ENCODE measurements at regions not wholly inside any gene's neighbourhood (a gene's known extent, or its start where the extent isn't known, plus 50 kb on each side); places are given as distances from the start of the nearest gene placed in this dataset.

DNA sequence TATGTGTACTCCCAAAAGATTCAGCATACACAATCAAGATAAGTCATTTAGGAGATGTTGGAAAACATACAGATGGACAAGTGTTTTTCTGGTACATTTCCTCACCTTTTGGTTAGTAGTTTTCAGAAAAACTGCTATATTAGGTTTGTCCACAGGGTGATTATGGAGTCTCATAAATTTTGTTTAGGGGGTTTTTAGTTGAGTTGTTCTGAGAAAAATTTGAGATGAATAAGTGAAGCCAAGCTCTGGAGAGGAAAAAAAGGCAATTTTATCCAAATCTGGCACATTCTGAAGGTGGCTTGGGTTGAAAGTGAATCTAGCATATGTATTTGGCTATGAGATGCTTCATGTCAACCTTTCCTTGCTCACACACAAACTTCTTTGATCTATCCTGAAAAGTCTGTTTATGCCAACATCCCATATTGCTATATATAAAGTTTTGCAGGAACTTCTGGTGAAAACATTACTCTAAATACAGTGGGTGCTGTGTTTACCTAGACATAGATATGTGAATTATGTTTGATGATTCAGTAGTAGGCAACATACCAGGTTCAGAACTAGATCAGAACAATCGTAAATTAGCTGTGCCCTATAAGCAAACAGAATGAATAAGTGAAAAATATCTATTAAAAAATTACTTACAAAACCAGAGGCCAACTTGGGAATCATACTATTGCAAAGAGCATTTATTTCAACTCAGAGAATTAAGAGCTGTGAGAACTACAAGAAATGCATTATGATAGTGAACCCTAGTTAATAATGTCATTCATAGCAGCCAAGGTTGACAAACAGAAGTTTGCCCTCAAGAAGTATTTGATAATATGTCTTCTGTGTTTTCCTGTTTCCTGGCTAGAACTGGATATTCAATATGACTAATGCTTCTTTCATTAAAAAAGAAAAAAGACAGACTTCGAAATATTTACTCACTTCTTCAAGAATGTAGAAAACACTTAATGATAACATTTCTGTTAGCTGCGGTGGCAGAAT lies 552.0 kb downstream of the IRS1 start:
- TF ChIP-seq GABPA (IDR thresholded peaks at IDR 0.05; ENCODE audit: low read depth) (no peak), POLR2AphosphoS5 (IDR thresholded peaks at IDR 0.05; ENCODE audit: low read depth) (no peak)
- TF ChIP-seq, protein P1, sequence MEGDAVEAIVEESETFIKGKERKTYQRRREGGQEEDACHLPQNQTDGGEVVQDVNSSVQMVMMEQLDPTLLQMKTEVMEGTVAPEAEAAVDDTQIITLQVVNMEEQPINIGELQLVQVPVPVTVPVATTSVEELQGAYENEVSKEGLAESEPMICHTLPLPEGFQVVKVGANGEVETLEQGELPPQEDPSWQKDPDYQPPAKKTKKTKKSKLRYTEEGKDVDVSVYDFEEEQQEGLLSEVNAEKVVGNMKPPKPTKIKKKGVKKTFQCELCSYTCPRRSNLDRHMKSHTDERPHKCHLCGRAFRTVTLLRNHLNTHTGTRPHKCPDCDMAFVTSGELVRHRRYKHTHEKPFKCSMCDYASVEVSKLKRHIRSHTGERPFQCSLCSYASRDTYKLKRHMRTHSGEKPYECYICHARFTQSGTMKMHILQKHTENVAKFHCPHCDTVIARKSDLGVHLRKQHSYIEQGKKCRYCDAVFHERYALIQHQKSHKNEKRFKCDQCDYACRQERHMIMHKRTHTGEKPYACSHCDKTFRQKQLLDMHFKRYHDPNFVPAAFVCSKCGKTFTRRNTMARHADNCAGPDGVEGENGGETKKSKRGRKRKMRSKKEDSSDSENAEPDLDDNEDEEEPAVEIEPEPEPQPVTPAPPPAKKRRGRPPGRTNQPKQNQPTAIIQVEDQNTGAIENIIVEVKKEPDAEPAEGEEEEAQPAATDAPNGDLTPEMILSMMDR (IDR thresholded peaks at IDR 0.05; ENCODE audit: insufficient read depth, low read length): no peak
- TF ChIP-seq, protein P2, sequence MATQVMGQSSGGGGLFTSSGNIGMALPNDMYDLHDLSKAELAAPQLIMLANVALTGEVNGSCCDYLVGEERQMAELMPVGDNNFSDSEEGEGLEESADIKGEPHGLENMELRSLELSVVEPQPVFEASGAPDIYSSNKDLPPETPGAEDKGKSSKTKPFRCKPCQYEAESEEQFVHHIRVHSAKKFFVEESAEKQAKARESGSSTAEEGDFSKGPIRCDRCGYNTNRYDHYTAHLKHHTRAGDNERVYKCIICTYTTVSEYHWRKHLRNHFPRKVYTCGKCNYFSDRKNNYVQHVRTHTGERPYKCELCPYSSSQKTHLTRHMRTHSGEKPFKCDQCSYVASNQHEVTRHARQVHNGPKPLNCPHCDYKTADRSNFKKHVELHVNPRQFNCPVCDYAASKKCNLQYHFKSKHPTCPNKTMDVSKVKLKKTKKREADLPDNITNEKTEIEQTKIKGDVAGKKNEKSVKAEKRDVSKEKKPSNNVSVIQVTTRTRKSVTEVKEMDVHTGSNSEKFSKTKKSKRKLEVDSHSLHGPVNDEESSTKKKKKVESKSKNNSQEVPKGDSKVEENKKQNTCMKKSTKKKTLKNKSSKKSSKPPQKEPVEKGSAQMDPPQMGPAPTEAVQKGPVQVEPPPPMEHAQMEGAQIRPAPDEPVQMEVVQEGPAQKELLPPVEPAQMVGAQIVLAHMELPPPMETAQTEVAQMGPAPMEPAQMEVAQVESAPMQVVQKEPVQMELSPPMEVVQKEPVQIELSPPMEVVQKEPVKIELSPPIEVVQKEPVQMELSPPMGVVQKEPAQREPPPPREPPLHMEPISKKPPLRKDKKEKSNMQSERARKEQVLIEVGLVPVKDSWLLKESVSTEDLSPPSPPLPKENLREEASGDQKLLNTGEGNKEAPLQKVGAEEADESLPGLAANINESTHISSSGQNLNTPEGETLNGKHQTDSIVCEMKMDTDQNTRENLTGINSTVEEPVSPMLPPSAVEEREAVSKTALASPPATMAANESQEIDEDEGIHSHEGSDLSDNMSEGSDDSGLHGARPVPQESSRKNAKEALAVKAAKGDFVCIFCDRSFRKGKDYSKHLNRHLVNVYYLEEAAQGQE (IDR thresholded peaks at IDR 0.05; ENCODE audit: insufficient replicate concordance, low read depth): no peak
